HL-60 (cell line): ENCODE measurements at regions not wholly inside any gene's neighbourhood (a gene's known extent, or its start where the extent isn't known, plus 50 kb on each side); places are given as distances from the start of the nearest gene placed in this dataset.

Source experiments
- DNase-seq, 2 experiments: peaks; one replicate each; pipeline ENCODE4 v3.0.0-alpha.2; 2010 to 2020; ENCODE audit warnings: low read depth in 1 of 2, low spot score in 1 of 2
- H3K27ac ChIP-seq: fragments of 250-450 bp; sonication (Bioruptor Pico); replicated peaks from 2 replicates; pipeline ENCODE4 v1.5.1; 2020; ENCODE audit warnings: mild to moderate bottlenecking, moderate library complexity
- H3K27me3 ChIP-seq: fragments of 250-450 bp; sonication (Bioruptor Pico); 2 replicates; pipeline ENCODE4 v1.5.1; 2021; ENCODE audit warnings: mild to moderate bottlenecking, moderate library complexity; ENCODE audit not compliant: insufficient read depth, poor library complexity, severe bottlenecking
- H3K4me3 ChIP-seq: replicated peaks from 2 replicates; pipeline ENCODE4 v1.5.1; 2011; ENCODE audit warnings: mild to moderate bottlenecking, control low read depth, low read length; ENCODE audit not compliant: insufficient read depth
- GABPA ChIP-seq: IDR thresholded peaks from 2 replicates; pipeline ENCODE4 v1.6.1; 2012; ENCODE audit warnings: low read depth
- POLR2AphosphoS5 ChIP-seq: IDR thresholded peaks from 2 replicates; pipeline ENCODE4 v1.6.1; 2012; ENCODE audit warnings: low read depth
- SPI1 ChIP-seq: IDR thresholded peaks from 2 replicates; pipeline ENCODE4 v1.6.1; 2012; ENCODE audit warnings: low read depth, mild to moderate bottlenecking, borderline replicate concordance
- TF ChIP-seq, protein P1 (sequence below): IDR thresholded peaks from 2 replicates; pipeline ENCODE4 v1.6.1; 2012; ENCODE audit warnings: low read depth; ENCODE audit not compliant: insufficient replicate concordance
- TF ChIP-seq, protein P2 (sequence below): IDR thresholded peaks from one replicate; pipeline ENCODE4 v1.5.1; 2011; ENCODE audit warnings: low read length, control low read depth, inconsistent platforms; ENCODE audit not compliant: insufficient read depth

- Histone ChIP-seq H3K27ac (no peak overlapping the region), H3K4me3 (no peak overlapping the region), H3K27me3 (no peaks in the 10 kb centered on the region)
- DNase-seq, result no peak
- TF ChIP-seq, protein P1, sequence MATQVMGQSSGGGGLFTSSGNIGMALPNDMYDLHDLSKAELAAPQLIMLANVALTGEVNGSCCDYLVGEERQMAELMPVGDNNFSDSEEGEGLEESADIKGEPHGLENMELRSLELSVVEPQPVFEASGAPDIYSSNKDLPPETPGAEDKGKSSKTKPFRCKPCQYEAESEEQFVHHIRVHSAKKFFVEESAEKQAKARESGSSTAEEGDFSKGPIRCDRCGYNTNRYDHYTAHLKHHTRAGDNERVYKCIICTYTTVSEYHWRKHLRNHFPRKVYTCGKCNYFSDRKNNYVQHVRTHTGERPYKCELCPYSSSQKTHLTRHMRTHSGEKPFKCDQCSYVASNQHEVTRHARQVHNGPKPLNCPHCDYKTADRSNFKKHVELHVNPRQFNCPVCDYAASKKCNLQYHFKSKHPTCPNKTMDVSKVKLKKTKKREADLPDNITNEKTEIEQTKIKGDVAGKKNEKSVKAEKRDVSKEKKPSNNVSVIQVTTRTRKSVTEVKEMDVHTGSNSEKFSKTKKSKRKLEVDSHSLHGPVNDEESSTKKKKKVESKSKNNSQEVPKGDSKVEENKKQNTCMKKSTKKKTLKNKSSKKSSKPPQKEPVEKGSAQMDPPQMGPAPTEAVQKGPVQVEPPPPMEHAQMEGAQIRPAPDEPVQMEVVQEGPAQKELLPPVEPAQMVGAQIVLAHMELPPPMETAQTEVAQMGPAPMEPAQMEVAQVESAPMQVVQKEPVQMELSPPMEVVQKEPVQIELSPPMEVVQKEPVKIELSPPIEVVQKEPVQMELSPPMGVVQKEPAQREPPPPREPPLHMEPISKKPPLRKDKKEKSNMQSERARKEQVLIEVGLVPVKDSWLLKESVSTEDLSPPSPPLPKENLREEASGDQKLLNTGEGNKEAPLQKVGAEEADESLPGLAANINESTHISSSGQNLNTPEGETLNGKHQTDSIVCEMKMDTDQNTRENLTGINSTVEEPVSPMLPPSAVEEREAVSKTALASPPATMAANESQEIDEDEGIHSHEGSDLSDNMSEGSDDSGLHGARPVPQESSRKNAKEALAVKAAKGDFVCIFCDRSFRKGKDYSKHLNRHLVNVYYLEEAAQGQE, result no peak
- TF ChIP-seq, protein P2, sequence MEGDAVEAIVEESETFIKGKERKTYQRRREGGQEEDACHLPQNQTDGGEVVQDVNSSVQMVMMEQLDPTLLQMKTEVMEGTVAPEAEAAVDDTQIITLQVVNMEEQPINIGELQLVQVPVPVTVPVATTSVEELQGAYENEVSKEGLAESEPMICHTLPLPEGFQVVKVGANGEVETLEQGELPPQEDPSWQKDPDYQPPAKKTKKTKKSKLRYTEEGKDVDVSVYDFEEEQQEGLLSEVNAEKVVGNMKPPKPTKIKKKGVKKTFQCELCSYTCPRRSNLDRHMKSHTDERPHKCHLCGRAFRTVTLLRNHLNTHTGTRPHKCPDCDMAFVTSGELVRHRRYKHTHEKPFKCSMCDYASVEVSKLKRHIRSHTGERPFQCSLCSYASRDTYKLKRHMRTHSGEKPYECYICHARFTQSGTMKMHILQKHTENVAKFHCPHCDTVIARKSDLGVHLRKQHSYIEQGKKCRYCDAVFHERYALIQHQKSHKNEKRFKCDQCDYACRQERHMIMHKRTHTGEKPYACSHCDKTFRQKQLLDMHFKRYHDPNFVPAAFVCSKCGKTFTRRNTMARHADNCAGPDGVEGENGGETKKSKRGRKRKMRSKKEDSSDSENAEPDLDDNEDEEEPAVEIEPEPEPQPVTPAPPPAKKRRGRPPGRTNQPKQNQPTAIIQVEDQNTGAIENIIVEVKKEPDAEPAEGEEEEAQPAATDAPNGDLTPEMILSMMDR, result no peak
- TF ChIP-seq SPI1 (no peak), GABPA (no peak), POLR2AphosphoS5 (no peak)
Observed at GRCh38 chr21:28719723-28720122, 273.0 kb downstream of the LTN1 start.

- TF ChIP-seq, protein P1, result no peak
- TF ChIP-seq GABPA (no peak), POLR2AphosphoS5 (no peak), SPI1 (no peak)
- TF ChIP-seq, protein P2, result no peak
- H3K27ac ChIP-seq, result no peak overlapping the region
- H3K4me3 ChIP-seq, result no peak overlapping the region
- H3K27me3 ChIP-seq, result no peaks in the 10 kb centered on the region
- DNase-seq, result no peak
Observed at GRCh38 chr21:28714777-28715464, 277.8 kb downstream of the LTN1 start.

DNA sequence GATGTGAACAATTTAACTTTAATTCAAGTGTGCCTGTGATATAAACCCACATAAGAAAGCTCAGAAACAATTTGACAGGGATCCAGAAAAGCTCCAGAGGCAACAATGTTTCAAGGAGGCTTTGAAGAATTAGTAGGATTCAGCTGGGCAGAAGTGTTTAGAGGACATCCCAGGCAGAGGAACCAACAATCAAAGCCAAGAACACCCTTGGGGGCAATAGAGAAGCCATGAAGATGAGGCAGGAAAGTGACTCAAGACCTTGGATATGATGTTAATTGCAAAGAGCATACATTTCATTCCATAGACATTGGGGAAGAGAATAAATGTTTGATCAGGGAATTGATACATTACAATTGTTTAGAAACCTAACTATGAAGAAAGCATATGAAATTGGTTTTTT, 280.3 kb downstream of the LTN1 start:
- Histone ChIP-seq H3K27ac (no peak overlapping the region), H3K27me3 (no peaks in the 10 kb centered on the region), H3K4me3 (no peak overlapping the region)
- no peak for DNase-seq
- TF ChIP-seq POLR2AphosphoS5 (no peak), SPI1 (no peak), GABPA (no peak)
- TF ChIP-seq, protein P2, result no peak
- TF ChIP-seq, protein P1, result no peak
